H1 (cell line): ENCODE measurements at regions not wholly inside any gene's neighbourhood (a gene's known extent, or its start where the extent isn't known, plus 50 kb on each side); places are given as distances from the start of the nearest gene placed in this dataset.

Experiments used
- CEBPB ChIP-seq: IDR thresholded peaks from 2 replicates; pipeline ENCODE4 v1.6.1; 2012; ENCODE audit warnings: low read depth, low read length
- CREB1 ChIP-seq: IDR thresholded peaks from 2 replicates; pipeline ENCODE4 v1.6.1; 2012; ENCODE audit warnings: inconsistent platforms
- RBBP5 ChIP-seq: IDR thresholded peaks from 2 replicates; pipeline ENCODE4 v1.7.1; 2012; ENCODE audit warnings: low read depth, mild to moderate bottlenecking, inconsistent platforms, low read length, moderate library complexity, borderline replicate concordance
- SUZ12 ChIP-seq: fragments of 200-600 bp; sonication (generic); IDR thresholded peaks from 2 replicates; pipeline ENCODE4 v1.6.1; 2012; ENCODE audit warnings: mild to moderate bottlenecking, inconsistent platforms, low read length, moderate library complexity, mixed read lengths

DNA sequence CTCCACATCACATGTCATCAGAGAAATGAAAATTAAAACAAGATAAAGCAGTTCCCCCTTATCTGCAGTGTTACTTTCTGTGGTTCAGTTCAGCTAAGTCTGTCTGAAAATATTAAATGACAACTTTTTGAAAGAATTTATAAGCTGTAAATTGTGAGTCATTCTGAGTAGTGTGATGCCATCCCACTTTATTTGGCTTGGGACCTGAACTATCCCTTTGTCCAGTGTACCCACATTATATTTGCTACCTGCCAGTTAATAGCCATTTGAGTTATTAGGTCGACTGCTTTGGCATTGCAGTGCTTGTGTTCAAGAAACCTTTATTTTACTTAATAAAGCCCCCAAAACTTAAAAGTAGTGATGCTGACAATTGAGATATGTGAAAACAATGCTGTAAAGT is 804.2 kb downstream of the ANKRD7 start:
- TF ChIP-seq RBBP5 (no peak), SUZ12 (no peak), CREB1 (no peak), CEBPB (no peak)
